Left cardiac atrium (tissue), 4 donors: ENCODE measurements at regions not wholly inside any gene's neighbourhood (a gene's known extent, or its start where the extent isn't known, plus 50 kb on each side); places are given as distances from the start of the nearest gene placed in this dataset.
"Not testable (repeated sequence)": the region's sequence is repeated elsewhere in the genome, so short reads cannot be mapped to it uniquely, and the experiment has no call there.

Source experiments
- ATAC-seq, 2 donors: fragments of 200-7000 bp; cut with Tn5 transposase; one replicate each; pipeline ENCODE4 v1.9.1; 2020; ENCODE audit warnings: mild to moderate bottlenecking in 2 of 2, moderate library complexity in 2 of 2
- DNase-seq: peaks from one replicate; pipeline ENCODE4 v3.0.0-alpha.2; 2020
- intact Hi-C, 2 donors: fragments of 100-400 bp; cut with DNase I; formaldehyde crosslinking; loops; one replicate each; pipeline versions ENCODE4 v1.14.1 to v1.15.1; 2022 to 2023
- donor health status: DM: no; HTN: yes; CAD: no.
- donor health status: DM: no; HTN: yes; CAD: no; lungs with severe emphysema.
- donor health status: DM: yes; HTN: yes; CAD: no.
- donor health status: Dilated cardiomyopathy.

DNA sequence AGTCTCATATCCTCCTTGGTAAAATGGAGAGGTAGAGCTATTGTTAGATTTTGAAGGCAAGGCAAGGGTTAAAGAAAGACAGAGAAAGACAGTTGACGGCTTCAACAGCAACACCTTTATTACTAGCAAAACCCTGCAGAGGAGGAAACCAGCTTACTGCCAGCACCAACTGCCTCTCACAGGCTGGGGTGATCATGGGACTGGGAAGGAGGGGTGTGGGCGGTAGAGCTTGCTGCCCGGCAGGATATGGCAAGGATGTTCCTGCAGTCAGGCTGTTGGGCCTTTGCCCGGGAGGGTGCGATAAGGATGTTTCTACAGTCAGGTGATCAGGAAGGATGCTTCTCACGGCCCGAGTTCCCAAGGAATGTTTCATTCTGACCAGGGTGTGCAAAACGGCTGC, 310.0 kb downstream of the FOXD4L4 start:
- intact Hi-C loops: not testable (repeated sequence)
- ATAC-seq: peak; percentile 41 to 58

GRCh38 chr9:66049721-66050120, 312.8 kb downstream of the FOXD4L4 start:
- DNase-seq, intact Hi-C loops, ATAC-seq: not testable (repeated sequence)

More for the DNA sequence above, 310.0 kb downstream of the FOXD4L4 start:
- not testable (repeated sequence) for DNase-seq

- DNase-seq, ATAC-seq, intact Hi-C loops: not testable (repeated sequence)
These were observed 317.8 kb downstream of the FOXD4L4 start for GRCh38 chr9:66054705-66055104.

DNA sequence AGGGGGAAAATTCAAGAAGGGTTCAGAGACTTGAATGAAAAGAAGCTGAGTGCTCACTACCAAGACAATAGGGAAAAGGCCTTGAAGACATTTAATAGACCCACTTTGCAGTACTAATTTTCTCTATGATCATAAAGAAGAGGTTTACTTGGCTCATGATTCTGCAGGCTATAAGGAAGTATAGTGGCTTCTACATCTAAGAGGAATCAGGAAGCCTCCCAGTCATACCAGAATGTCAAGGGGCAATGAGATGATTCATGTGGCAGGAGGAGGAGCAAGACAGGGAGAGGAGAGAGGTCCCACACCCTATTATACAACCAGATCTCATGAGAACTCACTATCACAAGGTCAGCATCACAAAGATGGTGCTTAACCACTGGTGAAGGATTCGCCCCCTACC, 323.7 kb downstream of the FOXD4L4 start:
- ATAC-seq, intact Hi-C loops, DNase-seq: not testable (repeated sequence)

- ATAC-seq, intact Hi-C loops, DNase-seq: not testable (repeated sequence)
These were observed 326.9 kb downstream of the FOXD4L4 start for GRCh38 chr9:66063822-66064221.

GRCh38 chr9:66065735-66066134, 328.8 kb downstream of the FOXD4L4 start:
- ATAC-seq, intact Hi-C loops: not testable (repeated sequence)
- DNase-seq: peak; percentile 6

- peak; percentile 16 for DNase-seq
- ATAC-seq, intact Hi-C loops: not testable (repeated sequence)
These were observed 330.3 kb downstream of the FOXD4L4 start for GRCh38 chr9:66067231-66067630.

GRCh38 chr9:66068451-66068989, 331.6 kb downstream of the FOXD4L4 start:
- ATAC-seq, intact Hi-C loops, DNase-seq: not testable (repeated sequence)

DNA sequence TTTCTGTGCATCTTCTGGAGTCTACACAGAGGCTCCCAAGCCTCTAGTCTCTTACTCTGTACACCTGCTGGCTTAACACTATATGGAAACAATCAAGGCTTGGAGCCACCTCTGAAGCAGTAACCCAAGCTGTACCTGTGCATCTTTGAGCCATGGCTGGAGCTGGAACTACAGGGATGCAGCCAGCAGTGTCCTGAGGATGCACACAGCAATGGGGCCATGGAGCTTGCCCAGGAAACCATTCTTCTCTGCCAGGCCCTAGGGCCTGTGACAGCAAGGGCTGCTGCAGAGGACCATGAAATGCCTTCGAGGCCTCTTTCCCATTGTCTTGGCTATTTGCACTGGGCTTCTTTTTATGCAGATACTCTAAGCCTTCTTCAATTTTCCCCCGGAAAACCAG, 332.1 kb downstream of the FOXD4L4 start:
- ATAC-seq, intact Hi-C loops: not testable (repeated sequence)

GRCh38 chr9:66073111-66073510, 336.2 kb downstream of the FOXD4L4 start:
- intact Hi-C loops, DNase-seq, ATAC-seq: not testable (repeated sequence)

More for the DNA sequence above, 332.1 kb downstream of the FOXD4L4 start:
- DNase-seq: not testable (repeated sequence)

GRCh38 chr9:66082811-66083210, 345.9 kb downstream of the FOXD4L4 start:
- DNase-seq, intact Hi-C loops, ATAC-seq: not testable (repeated sequence)
